ENCODE measurements at regions not wholly inside any gene's neighbourhood (a gene's known extent, or its start where the extent isn't known, plus 50 kb on each side); places are given as distances from the start of the nearest gene placed in this dataset.

GRCh38 chr1:82446955-82447354 lies 646.2 kb downstream of the ADGRL2 start:
- H3K4me3 ChIP-seq (ENCODE audit: insufficient read depth, low read depth, low read length) = no peak overlapping the region
- intact Hi-C loops (cut with micrococcal nuclease) (no loop called here), in situ Hi-C loops (cut with MboI; ENCODE audit: low sequenced_read_pairs) (no loop called here), dilution Hi-C loops (cut with HindIII; ENCODE audit: low sequenced_read_pairs, unreplicated experiment) (no loop called here)
- H4K5ac ChIP-seq (ENCODE audit: low read depth, low read length) = no peak overlapping the region
- no peaks in the 10 kb centered on the region for H3K36me3 ChIP-seq (ENCODE audit: control insufficient read depth, insufficient read depth, low read length)
- no peak overlapping the region for H2BK120ac ChIP-seq (ENCODE audit: low read depth, low read length)
- CTCF ChIA-PET = no interaction called here
- no peak for ATAC-seq (ENCODE audit: low read depth)
- H2AK5ac ChIP-seq (ENCODE audit: low read depth, low read length) = no peak overlapping the region
- no peak overlapping the region for H4K8ac ChIP-seq (ENCODE audit: low read depth in 2 of 2, low read length in 2 of 2)
- no peak overlapping the region for H3K9ac ChIP-seq (ENCODE audit: low read depth, low read length)
- no peak overlapping the region for H3K18ac ChIP-seq (ENCODE audit: low read depth, low read length)
- H3K4me2 ChIP-seq (ENCODE audit: low read depth, low read length) = no peak overlapping the region
- no peak overlapping the region for H2BK5ac ChIP-seq (ENCODE audit: low read depth, low read length, poor library complexity, severe bottlenecking)
- no peaks in the 10 kb centered on the region for H3K79me1 ChIP-seq (ENCODE audit: low read depth in 1 of 2, low read length in 2 of 2)
- no peak overlapping the region for H2AK9ac ChIP-seq (replicated peaks; ENCODE audit: low read depth, low read length, poor library complexity)
- H3K9me1 ChIP-seq (ENCODE audit: insufficient read depth, low read length) = no peaks in the 10 kb centered on the region
- no peaks in the 10 kb centered on the region for H4K20me1 ChIP-seq (ENCODE audit: insufficient read depth, low read length)
- BruUV-seq (replicated peaks) = no TSS peak
- H3K4me1 ChIP-seq (ENCODE audit: control insufficient read depth, insufficient read depth, low read length) = no peaks in the 10 kb centered on the region
- no peak overlapping the region for H2BK15ac ChIP-seq (ENCODE audit: low read depth, low read length)
- H2AFZ ChIP-seq (replicated peaks; ENCODE audit: low read length, poor library complexity) = no peak overlapping the region
- no peak overlapping the region for H4K91ac ChIP-seq (ENCODE audit: insufficient read depth, low read depth, low read length)
- H3K14ac ChIP-seq (replicated peaks; ENCODE audit: low read depth, low read length) = no peak overlapping the region
- H3K4ac ChIP-seq (ENCODE audit: low read depth, low read length) = no peak overlapping the region
- H2BK20ac ChIP-seq (ENCODE audit: low read depth, low read length) = no peak overlapping the region
- DNase-seq = no peak
- H3K23ac ChIP-seq (ENCODE audit: low read depth, low read length) = no peak overlapping the region
- H3K9me3 ChIP-seq (ENCODE audit: control insufficient read depth, insufficient read depth, low read length) = peaks cover 2% of the 10 kb centered on the region
- no peaks in the 10 kb centered on the region for H3K27me3 ChIP-seq (ENCODE audit: control insufficient read depth, insufficient read depth, low read length)
- POLR2A ChIA-PET (ENCODE audit: unreplicated experiment) = no interaction called here
- no peak overlapping the region for H3K56ac ChIP-seq (ENCODE audit: extremely low read depth, insufficient read depth, low read length)
- TF ChIP-seq RAD21 (IDR thresholded peaks at IDR 0.05; ENCODE audit: low read length) (no peak), USF2 (IDR thresholded peaks at IDR 0.05; ENCODE audit: low read depth, low read length) (no peak), MXI1 (IDR thresholded peaks at IDR 0.05; ENCODE audit: borderline replicate concordance, low read depth, low read length) (no peak), POLR2A (IDR thresholded peaks at IDR 0.05; ENCODE audit: low read depth, low read length) (no peak), MAFK (IDR thresholded peaks at IDR 0.05; ENCODE audit: low read depth, low read length) (no peak), RCOR1 (IDR thresholded peaks at IDR 0.05; ENCODE audit: insufficient replicate concordance, low read length) (no peak), CHD1 (IDR thresholded peaks at IDR 0.05; ENCODE audit: low read depth, low read length) (no peak), ELK1 (IDR thresholded peaks at IDR 0.05; ENCODE audit: borderline replicate concordance, low read depth, low read length) (no peak), FOS (IDR thresholded peaks at IDR 0.05; ENCODE audit: low read depth, low read length) (no peak), MAZ (IDR thresholded peaks at IDR 0.05; ENCODE audit: borderline replicate concordance, low read depth, low read length) (no peak), RFX5 (IDR thresholded peaks at IDR 0.05; ENCODE audit: low read depth, low read length) (no peak)
- no peak overlapping the region for H3K27ac ChIP-seq (ENCODE audit: insufficient read depth, low read length)
